H1 (cell line): ENCODE measurements at regions not wholly inside any gene's neighbourhood (a gene's known extent, or its start where the extent isn't known, plus 50 kb on each side); places are given as distances from the start of the nearest gene placed in this dataset.

Experiments
- CEBPB ChIP-seq: IDR thresholded peaks from 2 replicates; pipeline ENCODE4 v1.6.1; 2012; ENCODE audit warnings: low read depth, low read length
- CHD7 ChIP-seq: fragments of 300-600 bp; sonication (generic); IDR thresholded peaks from 2 replicates; pipeline ENCODE4 v1.7.1; 2012; ENCODE audit warnings: low read length, moderate library complexity, mild to moderate bottlenecking, inconsistent platforms; ENCODE audit not compliant: insufficient replicate concordance
- SUZ12 ChIP-seq: fragments of 200-600 bp; sonication (generic); IDR thresholded peaks from 2 replicates; pipeline ENCODE4 v1.6.1; 2012; ENCODE audit warnings: mild to moderate bottlenecking, inconsistent platforms, low read length, moderate library complexity, mixed read lengths

- peak; percentile 90 for TF ChIP-seq CHD7
- no peak for TF ChIP-seq SUZ12
- peak; percentile 71; the same call in 1 of the 2 replicates for TF ChIP-seq CEBPB
- TF ChIP-seq, all 59 proteins: peak for 11
Observed at GRCh38 chr1:185646202-185646683, 87.9 kb upstream of the HMCN1 start (continued).
